Adrenal gland (tissue), 5 donors: ENCODE measurements at regions not wholly inside any gene's neighbourhood (a gene's known extent, or its start where the extent isn't known, plus 50 kb on each side); places are given as distances from the start of the nearest gene placed in this dataset.

Experiments used
- CTCF ChIP-seq, 6 experiments: fragments of 450-650 bp in 4 of 6; fragments of 200-600 bp in 2 of 6; sonication (generic) in 1 of 6; IDR thresholded peaks; 1 replicate in 5 of 6; 2 replicates in 1 of 6; pipeline versions ENCODE4 v1.5.1 to v1.8.0; 2016 to 2021; ENCODE audit warnings: antibody characterized with exemption in 6 of 6, mild to moderate bottlenecking in 2 of 6, moderate library complexity in 1 of 6
- POLR2A ChIP-seq, 2 donors: fragments of 450-650 bp; IDR thresholded peaks; one replicate each; pipeline ENCODE4 v1.6.1; 2017; ENCODE audit warnings: antibody characterized with exemption in 2 of 2, mild to moderate bottlenecking in 2 of 2, moderate library complexity in 1 of 2
- donor health status: DM: no; HTN: no; CAD: no.

- TF ChIP-seq CTCF (IDR thresholded peaks at IDR 0.05) (no peak), POLR2A (IDR thresholded peaks at IDR 0.05) (no peak)
Measured at GRCh38 chr6:91341473-91341872, 754.6 kb upstream of the MAP3K7 start.
